Rectal smooth muscle tissue (tissue), 1 donor: ENCODE measurements at regions not wholly inside any gene's neighbourhood (a gene's known extent, or its start where the extent isn't known, plus 50 kb on each side); places are given as distances from the start of the nearest gene placed in this dataset.
"Not testable (repeated sequence)": the region's sequence is repeated elsewhere in the genome, so short reads cannot be mapped to it uniquely, and the experiment has no call there.

Experiments used
- H3K27ac ChIP-seq: one replicate; pipeline ENCODE4 v1.7.0; 2013; ENCODE audit warnings: low read depth, low read length, inconsistent platforms
- H3K27me3 ChIP-seq: one replicate; pipeline ENCODE4 v1.7.0; 2013; ENCODE audit warnings: low read length; ENCODE audit not compliant: control insufficient read depth, insufficient read depth
- H3K36me3 ChIP-seq: one replicate; pipeline ENCODE4 v1.7.0; 2013; ENCODE audit warnings: low read length; ENCODE audit not compliant: control insufficient read depth, insufficient read depth
- H3K4me1 ChIP-seq: one replicate; pipeline ENCODE4 v1.7.0; 2013; ENCODE audit warnings: low read length; ENCODE audit not compliant: control insufficient read depth, insufficient read depth
- H3K4me3 ChIP-seq: one replicate; pipeline ENCODE4 v1.7.0; 2013; ENCODE audit warnings: low read length
- H3K9ac ChIP-seq: one replicate; pipeline ENCODE4 v1.7.0; 2013; ENCODE audit warnings: low read length

GRCh38 chr16:29340235-29340634, 66.3 kb downstream of the NPIPB11 start:
- not testable (repeated sequence) for H3K27me3 ChIP-seq, H3K4me3 ChIP-seq

DNA sequence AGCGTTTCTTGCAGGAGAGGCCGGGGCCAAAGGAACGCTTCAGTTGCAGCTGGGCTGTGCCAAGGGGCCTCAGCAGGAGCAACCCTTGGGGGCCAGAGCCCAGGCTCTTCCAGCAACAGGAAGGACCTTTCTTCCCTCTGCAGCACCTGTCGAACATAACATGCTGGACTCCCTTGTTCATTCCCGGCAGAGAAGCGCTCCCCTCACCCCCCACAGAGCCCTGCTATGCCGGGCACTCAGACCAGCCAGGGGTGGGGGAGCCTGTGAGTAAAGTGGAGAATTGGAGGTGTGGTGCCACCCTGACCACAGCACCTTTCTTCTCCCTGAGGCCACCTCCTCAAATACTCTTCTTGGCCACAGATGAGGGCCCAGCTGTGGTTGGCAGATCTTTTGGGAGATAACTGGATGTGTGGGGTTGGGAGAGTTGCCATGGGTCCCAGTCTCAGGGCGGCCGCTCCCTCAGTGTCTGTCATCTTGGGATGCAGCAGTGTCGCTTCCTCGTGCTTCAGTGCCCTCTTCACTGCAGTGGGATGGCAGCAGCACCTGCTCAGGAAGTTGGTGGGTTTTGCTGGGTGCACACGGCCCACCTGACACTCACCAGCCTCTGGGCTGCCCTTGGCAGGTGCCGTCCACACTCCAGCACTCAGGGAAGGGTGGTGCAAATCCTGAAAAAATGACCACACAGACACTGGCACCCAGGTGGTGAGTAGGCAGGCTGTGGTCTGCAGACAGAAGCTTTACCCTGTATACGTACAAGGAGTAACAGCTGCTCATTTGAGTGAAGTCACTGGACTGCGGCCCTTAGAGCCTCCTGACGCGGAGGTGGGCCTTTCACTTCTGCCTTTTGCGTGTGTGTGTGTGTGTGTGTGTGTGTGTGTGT, 67.5 kb downstream of the NPIPB11 start:
- H3K27me3 ChIP-seq, H3K9ac ChIP-seq, H3K4me1 ChIP-seq, H3K27ac ChIP-seq, H3K4me3 ChIP-seq, H3K36me3 ChIP-seq: not testable (repeated sequence)

More at GRCh38 chr16:29340235-29340634, 66.3 kb downstream of the NPIPB11 start:
- not testable (repeated sequence) for H3K4me1 ChIP-seq, H3K27ac ChIP-seq, H3K9ac ChIP-seq, H3K36me3 ChIP-seq

DNA sequence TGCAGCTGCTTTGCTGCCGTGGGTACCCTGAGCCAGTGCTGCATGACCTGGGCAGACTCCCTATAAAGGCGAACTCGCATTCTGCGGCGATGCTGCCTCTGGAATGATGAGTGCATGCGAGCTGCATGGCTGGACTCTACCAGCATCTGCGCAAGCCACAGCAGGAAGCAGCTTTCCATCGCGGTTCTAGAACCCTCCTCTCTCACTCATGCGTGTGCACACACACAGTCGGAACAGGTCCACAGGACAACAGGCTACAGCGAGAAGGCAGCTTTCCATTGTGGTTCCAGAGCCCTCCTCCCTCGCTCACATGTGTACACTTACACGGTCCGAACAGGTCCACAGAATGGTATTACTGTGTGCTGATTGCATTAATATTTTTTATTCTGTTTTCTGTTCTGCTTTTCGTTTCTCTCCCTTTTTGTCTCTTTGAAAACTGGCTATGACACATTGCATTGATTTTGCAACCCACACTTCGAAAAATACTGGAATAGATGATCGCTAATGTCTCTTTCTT, 69.1 kb downstream of the NPIPB11 start:
- not testable (repeated sequence) for H3K4me1 ChIP-seq, H3K4me3 ChIP-seq, H3K27me3 ChIP-seq, H3K27ac ChIP-seq, H3K36me3 ChIP-seq, H3K9ac ChIP-seq

DNA sequence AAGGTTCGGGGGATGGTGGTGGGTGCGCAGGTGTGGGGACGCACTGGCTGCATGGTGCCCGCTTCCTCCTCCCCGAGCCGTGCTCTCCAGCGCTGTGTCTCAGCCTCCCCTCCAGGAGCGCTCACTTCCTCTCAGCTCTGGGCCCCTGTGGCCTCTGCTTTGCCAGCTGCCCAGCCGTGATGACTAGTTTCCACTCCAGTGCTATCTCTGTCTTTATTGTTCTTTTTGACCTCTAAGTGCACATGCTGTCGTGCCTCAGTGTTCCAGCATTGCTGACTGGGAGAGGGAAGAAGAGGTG, 71.0 kb downstream of the NPIPB11 start:
- H3K4me1 ChIP-seq, H3K9ac ChIP-seq, H3K36me3 ChIP-seq, H3K4me3 ChIP-seq, H3K27ac ChIP-seq, H3K27me3 ChIP-seq: not testable (repeated sequence)

- H3K4me3 ChIP-seq, H3K27ac ChIP-seq, H3K36me3 ChIP-seq, H3K4me1 ChIP-seq, H3K27me3 ChIP-seq, H3K9ac ChIP-seq: not testable (repeated sequence)
Observed at GRCh38 chr16:29334776-29335548, 71.5 kb downstream of the NPIPB11 start.

GRCh38 chr16:29333492-29334097, 72.9 kb downstream of the NPIPB11 start:
- not testable (repeated sequence) for H3K27ac ChIP-seq, H3K4me3 ChIP-seq, H3K9ac ChIP-seq, H3K36me3 ChIP-seq, H3K4me1 ChIP-seq, H3K27me3 ChIP-seq

DNA sequence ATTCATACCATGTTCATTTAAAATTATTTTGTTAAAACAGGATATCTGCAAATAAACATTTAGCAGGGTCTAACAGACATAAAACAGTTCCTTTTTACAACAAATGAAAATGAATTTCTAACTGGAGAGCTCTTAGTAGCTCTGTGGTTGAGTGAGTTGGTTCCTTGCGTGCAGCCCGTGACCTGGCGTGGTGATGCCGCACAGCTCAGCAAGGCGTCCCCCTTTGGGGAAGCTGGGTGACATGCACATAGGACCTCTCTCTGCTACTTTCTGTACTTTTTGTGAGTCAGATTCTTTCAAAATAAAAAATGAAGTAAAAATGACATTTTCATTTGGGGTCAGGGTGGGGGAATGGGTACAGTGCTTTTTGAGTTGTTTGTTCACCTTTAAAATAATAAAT, 75.9 kb downstream of the NPIPB11 start:
- H3K4me1 ChIP-seq, H3K4me3 ChIP-seq, H3K27ac ChIP-seq, H3K9ac ChIP-seq, H3K36me3 ChIP-seq, H3K27me3 ChIP-seq: not testable (repeated sequence)

DNA sequence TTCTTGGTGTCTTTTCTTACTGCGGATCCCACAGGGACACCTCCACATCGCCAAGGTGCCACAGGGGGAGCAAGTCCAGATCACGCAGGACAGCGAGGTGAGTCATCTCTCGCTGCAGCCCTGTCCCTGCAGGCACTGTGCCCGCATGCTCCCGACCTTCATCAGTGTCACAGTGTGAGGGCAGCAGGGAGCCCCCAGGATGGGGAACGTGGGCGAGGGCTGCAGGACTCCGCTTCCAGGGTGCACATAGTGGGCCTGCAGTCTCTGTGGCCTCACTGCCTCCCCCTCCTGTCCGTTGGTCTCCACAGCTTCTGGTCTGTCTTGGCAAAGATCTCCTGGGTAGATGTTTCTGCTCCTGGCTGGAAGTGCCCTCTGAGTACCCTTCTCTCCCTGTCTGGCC, 78.0 kb downstream of the NPIPB11 start:
- H3K9ac ChIP-seq, H3K27me3 ChIP-seq, H3K27ac ChIP-seq, H3K4me3 ChIP-seq, H3K36me3 ChIP-seq, H3K4me1 ChIP-seq: not testable (repeated sequence)

DNA sequence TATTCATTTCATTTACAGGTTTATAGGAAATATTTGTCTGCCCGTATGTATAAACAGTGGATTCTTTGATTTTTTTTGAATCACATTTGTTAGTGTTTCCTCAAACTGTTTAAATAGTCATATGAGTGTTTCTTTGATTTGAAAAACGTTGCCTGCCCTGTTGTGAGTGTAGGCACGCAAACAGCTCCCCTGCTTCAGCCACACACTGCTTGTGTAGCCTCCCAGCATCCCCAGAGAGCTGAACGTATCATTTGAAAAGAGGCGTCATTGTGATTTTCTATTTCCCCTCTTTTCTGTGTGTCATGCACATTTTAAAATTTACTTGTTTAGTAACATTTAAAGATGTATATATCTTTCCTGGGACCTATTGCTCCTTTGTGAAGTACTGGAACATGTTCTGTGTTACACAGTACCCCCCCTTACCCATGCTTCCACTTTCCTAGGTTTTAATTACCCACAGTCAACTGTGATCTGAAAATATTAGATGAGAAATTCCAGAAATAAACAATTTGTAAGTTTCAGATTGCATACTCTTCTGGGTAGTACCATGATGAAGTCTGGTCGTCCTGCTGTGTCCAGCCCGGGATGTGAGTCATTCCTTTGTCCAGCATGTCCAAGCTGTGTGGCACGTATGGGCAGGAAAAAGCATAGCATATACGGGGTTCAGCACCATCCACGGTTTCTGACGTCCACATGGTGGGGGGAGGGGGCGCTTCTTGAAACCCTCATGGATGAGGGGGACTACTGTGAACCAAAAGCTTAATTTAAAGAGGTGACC, 78.7 kb downstream of the NPIPB11 start:
- not testable (repeated sequence) for H3K4me1 ChIP-seq, H3K4me3 ChIP-seq, H3K9ac ChIP-seq, H3K27me3 ChIP-seq, H3K27ac ChIP-seq, H3K36me3 ChIP-seq

DNA sequence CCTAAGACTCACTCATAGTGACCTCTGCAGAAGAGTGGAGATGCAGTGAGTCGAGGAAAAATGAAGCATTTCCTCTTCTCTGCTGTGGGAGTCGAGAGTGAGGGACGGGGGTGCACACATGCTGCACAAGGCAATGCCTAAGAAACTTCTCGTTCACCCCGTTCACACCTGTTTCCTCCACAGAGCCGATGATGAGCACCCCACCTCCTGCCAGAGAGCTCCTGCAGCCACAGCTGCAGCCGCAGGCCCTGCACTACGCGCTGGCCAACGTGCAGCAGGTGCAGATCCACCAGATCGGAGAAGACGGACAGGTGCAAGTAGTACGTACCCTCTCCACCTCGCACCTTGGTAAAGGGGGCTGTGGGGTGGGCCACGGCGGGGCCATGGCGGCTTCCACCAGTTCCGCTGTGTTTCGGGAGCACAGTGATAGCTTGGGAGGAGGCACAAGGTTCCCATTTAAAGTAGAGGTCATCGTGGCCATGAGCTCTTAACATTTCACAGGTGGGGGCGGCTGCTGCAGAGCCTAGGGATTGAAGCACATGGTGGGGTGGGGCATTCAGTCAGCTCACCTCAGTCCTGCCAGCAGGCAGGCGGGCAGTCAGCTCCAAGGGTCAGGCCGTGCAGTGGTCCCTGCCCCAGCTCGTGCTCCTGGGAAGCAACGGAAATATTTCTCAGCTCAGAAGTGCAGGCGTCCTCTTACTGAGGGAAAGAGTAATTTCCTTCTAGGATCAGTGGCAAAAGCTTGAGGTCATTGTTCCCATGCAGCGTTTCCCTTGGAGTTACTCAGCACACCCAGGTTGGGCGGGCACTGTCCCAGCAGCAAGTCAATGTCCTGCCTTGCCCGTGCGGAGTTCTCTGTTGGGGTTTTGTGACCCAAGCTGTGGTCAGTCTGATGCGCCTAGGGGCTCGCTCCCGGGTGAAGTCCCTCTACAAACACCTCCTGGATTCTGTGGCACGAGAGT, 80.1 kb downstream of the NPIPB11 start:
- not testable (repeated sequence) for H3K27me3 ChIP-seq, H3K27ac ChIP-seq, H3K9ac ChIP-seq, H3K4me3 ChIP-seq, H3K36me3 ChIP-seq, H3K4me1 ChIP-seq

- H3K36me3 ChIP-seq, H3K27me3 ChIP-seq, H3K9ac ChIP-seq, H3K4me3 ChIP-seq, H3K27ac ChIP-seq, H3K4me1 ChIP-seq: not testable (repeated sequence)
Observed at GRCh38 chr16:29323725-29324124, 82.8 kb downstream of the NPIPB11 start.
